T-helper 17 cell (primary cell): ENCODE measurements at regions not wholly inside any gene's neighbourhood (a gene's known extent, or its start where the extent isn't known, plus 50 kb on each side); places are given as distances from the start of the nearest gene placed in this dataset.
A peak's percentile ranks its signal among the peaks of the same experiment; 100 is the strongest.
"Not testable (repeated sequence)": the region's sequence is repeated elsewhere in the genome, so short reads cannot be mapped to it uniquely, and the experiment has no call there.

Experiments used
- ATAC-seq: fragments of 150-1000 bp; cut with Tn5 transposase; 2 replicates; pipeline ENCODE4 v1.10.0; 2021; ENCODE audit warnings: mild to moderate bottlenecking, moderate library complexity
- DNase-seq, 3 donors: peaks; one replicate each; pipeline versions ENCODE4 v3.0.0 to v3.0.0-alpha.2; 2020 to 2021
- H3K9me3 ChIP-seq: one replicate; pipeline ENCODE4 v1.7.0; 2013; ENCODE audit warnings: low read length, mild to moderate bottlenecking; ENCODE audit not compliant: control insufficient read depth, poor library complexity, severe bottlenecking
- H3K27ac Mint-ChIP-seq: one replicate; pipeline ENCODE4 v1.8.0; 2022; ENCODE audit warnings: mild to moderate bottlenecking, moderate library complexity, mixed read lengths
- H3K27me3 Mint-ChIP-seq: one replicate; pipeline ENCODE4 v1.8.0; 2022; ENCODE audit warnings: mixed read lengths
- H3K36me3 Mint-ChIP-seq: one replicate; pipeline ENCODE4 v1.8.0; 2022; ENCODE audit warnings: low read depth, mixed read lengths
- H3K4me1 Mint-ChIP-seq: one replicate; pipeline ENCODE4 v1.8.0; 2022; ENCODE audit warnings: mild to moderate bottlenecking, mixed read lengths
- H3K4me3 Mint-ChIP-seq: one replicate; pipeline ENCODE4 v1.8.0; 2022; ENCODE audit warnings: mild to moderate bottlenecking, moderate library complexity, mixed read lengths

DNA sequence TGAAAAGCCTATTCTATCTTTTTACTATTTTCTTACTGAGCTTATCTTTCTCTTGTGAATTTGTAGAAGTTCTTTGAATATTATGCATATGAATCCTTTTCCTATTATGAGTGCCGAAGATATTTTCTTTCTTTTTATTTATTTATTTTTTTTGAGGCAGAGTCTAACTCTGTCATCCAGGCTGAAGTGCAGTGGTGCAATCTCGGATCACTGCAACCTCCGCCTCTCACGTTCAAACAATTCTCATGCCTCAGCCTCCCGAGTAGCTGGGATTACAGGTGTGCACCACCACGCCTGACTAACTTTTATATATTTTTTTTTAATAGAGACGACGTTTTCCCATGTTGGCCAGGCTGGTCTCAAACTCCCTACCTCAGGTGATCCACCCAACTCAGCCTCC lies 109.8 kb downstream of the RHOU start:
- H3K27me3 Mint-ChIP-seq, result peaks cover 4% of the 10 kb centered on the region
- H3K4me1 Mint-ChIP-seq, result peaks cover 3% of the 10 kb centered on the region
- H3K36me3 Mint-ChIP-seq, result no peaks in the 10 kb centered on the region
- ATAC-seq, result no peak
- H3K4me3 Mint-ChIP-seq, result no peak overlapping the region
- no peak for DNase-seq
- H3K27ac Mint-ChIP-seq, result no peak overlapping the region
- no peaks in the 10 kb centered on the region for H3K9me3 ChIP-seq

DNA sequence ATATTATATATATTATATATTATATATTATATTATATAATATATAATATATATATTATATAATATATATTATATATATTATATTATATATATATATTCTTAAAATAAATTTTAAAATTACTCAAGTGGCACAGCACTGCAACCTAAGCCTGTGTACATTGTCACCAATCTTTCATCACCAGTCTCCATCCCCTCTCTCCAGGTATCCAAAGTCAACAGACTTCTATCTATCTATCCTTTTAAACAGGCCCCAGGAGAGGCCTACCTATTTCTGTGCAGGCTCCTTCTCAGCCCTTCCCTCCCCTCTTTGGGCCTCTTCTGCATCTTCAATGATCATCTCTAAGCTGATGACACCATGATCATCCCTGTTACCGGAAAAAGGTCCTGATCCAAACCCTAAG lies 111.7 kb downstream of the RHOU start:
- Mint-ChIP-seq H3K4me3 (peak overlapping the region; percentile 28), H3K27ac (no peak overlapping the region), H3K36me3 (no peaks in the 10 kb centered on the region), H3K27me3 (peaks cover 12% of the 10 kb centered on the region), H3K4me1 (peaks cover 3% of the 10 kb centered on the region)
- H3K9me3 ChIP-seq, result no peaks in the 10 kb centered on the region
- no peak for DNase-seq
- no peak for ATAC-seq

DNA sequence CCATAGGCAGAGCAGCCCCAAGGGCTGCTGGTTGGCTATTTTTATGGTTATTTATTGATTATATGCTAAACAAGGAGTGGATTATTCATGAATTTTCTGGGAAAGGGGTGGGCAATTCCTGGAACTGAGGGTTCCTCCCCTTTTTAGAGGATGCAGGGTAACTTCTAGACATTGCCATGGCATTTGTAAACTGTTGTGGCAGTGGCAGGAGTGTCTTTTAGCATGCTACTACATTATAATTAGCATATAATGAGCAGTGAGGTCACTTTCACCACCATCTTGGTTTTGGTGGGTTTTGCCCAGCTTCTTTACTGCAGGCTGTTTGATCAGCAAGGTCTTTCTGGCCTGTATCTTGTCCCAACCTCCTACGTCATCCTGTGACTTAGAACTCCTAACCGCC lies 112.2 kb downstream of the RHOU start:
- H3K9me3 ChIP-seq, H3K36me3 Mint-ChIP-seq, H3K27ac Mint-ChIP-seq, DNase-seq, ATAC-seq, H3K4me1 Mint-ChIP-seq, H3K4me3 Mint-ChIP-seq: not testable (repeated sequence)
- peaks cover 12% of the 10 kb centered on the region for H3K27me3 Mint-ChIP-seq

DNA sequence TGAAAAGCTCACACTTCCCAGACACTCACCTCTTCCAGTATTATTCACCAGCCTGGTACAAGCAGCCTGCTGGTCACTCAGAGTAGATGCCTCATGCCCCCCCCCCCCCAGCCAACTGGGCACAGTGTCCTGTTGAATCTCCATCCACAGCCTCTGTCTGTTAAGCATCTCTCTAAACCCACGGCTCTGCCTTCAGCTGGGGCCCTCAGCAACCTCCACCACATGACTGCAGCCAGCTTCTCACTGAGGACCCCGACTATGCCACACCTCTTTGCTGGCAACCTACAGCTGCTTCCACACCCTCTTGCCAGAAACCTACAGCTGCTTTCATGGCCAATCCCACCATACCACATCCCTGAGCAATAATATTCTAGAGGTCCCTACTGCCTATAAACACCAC lies 113.1 kb downstream of the RHOU start:
- H3K4me1 Mint-ChIP-seq, result peaks cover 3% of the 10 kb centered on the region

DNA sequence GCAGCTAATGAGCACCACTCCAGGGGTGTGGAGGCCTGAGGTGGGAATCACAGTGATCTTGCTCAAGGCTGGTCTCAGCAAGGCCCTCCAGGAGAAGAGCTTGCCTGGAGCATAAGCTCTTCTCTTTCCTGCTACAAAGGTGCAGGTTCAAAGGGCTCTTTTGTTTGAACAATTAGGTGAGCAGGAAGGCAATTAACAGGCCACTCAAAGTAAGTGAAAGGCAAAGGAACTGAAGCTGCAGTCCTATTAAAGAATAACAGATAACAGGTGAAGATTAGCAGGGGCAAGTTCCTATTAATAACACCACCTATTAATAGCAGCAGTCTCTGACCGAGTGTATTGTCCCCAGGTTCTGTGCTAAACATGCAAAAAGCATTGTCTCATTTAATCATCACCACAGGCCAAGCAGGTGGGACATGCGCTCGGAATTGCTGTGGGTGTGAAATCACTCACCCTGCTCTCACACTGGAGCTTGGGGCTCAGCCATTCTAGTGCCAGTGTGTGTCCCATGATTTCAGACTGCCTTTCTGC lies 113.8 kb downstream of the RHOU start:
- H3K9me3 ChIP-seq, result no peaks in the 10 kb centered on the region
- ATAC-seq (no peak), DNase-seq (no peak)
- Mint-ChIP-seq H3K27me3 (peaks cover 12% of the 10 kb centered on the region), H3K27ac (peak overlapping the region; percentile 77), H3K36me3 (no peaks in the 10 kb centered on the region), H3K4me3 (no peak overlapping the region), H3K4me1 (peaks cover 3% of the 10 kb centered on the region)

More for the DNA sequence above, 113.1 kb downstream of the RHOU start:
- ATAC-seq (no peak), DNase-seq (no peak)
- H3K27me3 Mint-ChIP-seq, result peaks cover 12% of the 10 kb centered on the region
- H3K4me3 Mint-ChIP-seq, result no peak overlapping the region
- H3K27ac Mint-ChIP-seq, result peak overlapping the region; percentile 77
- no peaks in the 10 kb centered on the region for H3K36me3 Mint-ChIP-seq
- no peaks in the 10 kb centered on the region for H3K9me3 ChIP-seq

DNA sequence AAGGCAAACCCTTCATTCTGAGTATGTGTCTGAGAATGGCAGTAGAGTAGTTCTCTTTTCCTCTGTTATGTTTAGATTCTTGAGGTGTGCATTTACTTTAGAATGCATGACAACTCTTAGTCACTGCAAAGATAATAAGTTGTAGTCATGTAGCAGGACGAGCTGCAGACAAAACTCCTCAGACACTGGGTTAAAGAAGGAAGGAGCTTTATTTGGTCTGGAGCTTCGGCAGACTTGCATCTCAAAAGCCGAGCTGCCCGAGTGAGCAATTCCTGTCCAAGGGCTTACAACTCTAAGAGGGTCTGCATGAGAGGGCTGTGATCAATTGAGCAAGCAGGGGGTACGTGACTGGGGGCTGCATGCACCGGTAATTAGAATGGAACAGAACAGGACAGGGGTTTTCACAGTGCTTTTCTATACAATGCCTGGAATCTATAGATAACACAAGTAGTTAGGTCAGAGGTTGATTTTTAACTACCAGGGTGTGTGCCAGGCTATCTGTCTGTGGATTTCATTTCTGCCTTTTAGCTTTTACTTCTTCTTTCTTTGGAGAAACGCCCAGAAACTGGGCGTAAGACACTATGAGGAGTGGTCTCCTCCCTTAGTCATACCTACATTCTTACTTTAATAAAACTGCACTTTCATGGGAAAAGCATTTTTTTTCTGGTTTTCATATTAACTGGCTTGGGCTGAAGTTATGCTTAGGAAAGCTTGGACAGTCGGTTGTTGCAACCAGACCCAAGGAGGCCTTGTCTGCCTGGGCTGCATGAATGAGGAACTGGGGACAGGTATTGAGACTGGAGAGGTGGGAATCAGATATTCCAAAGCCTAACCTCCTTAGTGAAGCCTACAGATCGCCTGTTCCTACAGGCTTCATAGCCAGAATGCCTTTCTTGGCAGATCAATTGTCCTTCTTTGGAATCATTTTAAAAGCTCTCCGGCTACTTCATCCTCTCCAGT lies 115.1 kb downstream of the RHOU start:
- Mint-ChIP-seq H3K4me3 (no peak overlapping the region), H3K4me1 (peaks cover 3% of the 10 kb centered on the region), H3K36me3 (no peaks in the 10 kb centered on the region), H3K27me3 (peaks cover 12% of the 10 kb centered on the region), H3K27ac (no peak overlapping the region)
- ATAC-seq (no peak), DNase-seq (no peak)
- H3K9me3 ChIP-seq, result no peaks in the 10 kb centered on the region

DNA sequence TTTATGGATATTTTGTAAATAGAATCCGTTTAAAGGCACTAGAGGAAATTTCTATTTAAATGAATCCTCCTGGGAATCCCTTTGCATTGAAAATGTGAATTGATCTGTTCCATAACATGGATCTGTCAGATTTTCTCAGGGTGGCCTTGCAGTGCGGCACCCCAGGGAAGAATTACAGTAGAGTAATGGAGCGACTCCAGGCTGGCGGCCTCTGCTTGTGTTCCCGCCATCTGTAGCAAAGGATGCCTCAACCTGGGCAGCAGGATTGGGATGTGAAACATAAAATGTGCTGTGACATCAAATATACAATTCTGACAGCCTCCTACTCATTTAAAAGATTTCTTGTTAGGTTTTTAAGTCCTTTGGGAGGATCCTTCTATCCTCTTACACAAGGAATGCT lies 115.9 kb downstream of the RHOU start:
- Mint-ChIP-seq H3K27ac (no peak overlapping the region), H3K27me3 (peaks cover 12% of the 10 kb centered on the region), H3K4me1 (peaks cover 3% of the 10 kb centered on the region), H3K4me3 (no peak overlapping the region), H3K36me3 (no peaks in the 10 kb centered on the region)
- H3K9me3 ChIP-seq, result no peaks in the 10 kb centered on the region
- ATAC-seq, result no peak
- no peak for DNase-seq

DNA sequence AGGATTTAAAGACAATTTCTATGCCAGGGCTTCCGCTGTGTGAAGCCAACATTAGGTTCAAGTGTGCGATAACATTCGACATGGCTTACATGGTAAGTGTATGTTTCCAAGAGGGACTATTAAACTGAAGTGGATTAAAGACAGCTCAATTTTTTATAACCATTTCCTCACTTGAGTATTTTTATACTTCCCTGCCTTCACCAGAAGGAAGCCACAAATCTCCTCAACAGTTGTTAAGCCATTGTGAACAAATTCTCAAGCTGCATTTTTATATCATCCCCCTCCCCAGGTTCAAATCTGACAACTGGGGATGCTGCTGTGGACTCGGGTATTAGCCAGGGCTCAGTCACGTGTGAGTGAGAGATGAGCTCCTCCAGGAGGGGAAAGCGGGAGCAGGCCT lies 116.3 kb downstream of the RHOU start:
- no peak overlapping the region for H3K27ac Mint-ChIP-seq
- no peak for DNase-seq
- ATAC-seq, result no peak
- peaks cover 3% of the 10 kb centered on the region for H3K4me1 Mint-ChIP-seq
- no peak overlapping the region for H3K4me3 Mint-ChIP-seq
- H3K9me3 ChIP-seq, result no peaks in the 10 kb centered on the region
- H3K27me3 Mint-ChIP-seq, result peaks cover 12% of the 10 kb centered on the region
- H3K36me3 Mint-ChIP-seq, result no peaks in the 10 kb centered on the region

DNA sequence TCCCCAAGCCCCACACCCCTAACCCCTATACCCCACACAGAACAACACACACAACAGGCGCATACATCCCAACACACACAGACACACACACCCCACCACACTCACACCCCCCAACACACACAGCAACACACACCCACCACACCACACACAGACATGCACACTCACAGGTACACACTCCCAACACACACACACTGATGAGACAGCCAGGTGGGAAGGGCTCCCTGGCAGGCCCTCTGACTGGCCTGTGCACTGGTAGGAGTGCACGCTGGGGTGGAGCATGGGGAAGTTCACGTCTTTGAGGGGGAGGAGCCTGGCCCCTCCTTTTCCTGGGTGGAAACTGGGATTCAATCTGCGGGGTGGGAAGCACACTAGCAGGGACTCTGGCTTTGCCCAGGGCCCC lies 116.7 kb downstream of the RHOU start:
- H3K27me3 Mint-ChIP-seq, result peaks cover 12% of the 10 kb centered on the region
- no peak for DNase-seq
- H3K27ac Mint-ChIP-seq, result no peak overlapping the region
- peaks cover 2% of the 10 kb centered on the region for H3K4me1 Mint-ChIP-seq
- H3K9me3 ChIP-seq, result no peaks in the 10 kb centered on the region
- H3K4me3 Mint-ChIP-seq, result no peak overlapping the region
- ATAC-seq, result no peak
- H3K36me3 Mint-ChIP-seq, result no peaks in the 10 kb centered on the region

DNA sequence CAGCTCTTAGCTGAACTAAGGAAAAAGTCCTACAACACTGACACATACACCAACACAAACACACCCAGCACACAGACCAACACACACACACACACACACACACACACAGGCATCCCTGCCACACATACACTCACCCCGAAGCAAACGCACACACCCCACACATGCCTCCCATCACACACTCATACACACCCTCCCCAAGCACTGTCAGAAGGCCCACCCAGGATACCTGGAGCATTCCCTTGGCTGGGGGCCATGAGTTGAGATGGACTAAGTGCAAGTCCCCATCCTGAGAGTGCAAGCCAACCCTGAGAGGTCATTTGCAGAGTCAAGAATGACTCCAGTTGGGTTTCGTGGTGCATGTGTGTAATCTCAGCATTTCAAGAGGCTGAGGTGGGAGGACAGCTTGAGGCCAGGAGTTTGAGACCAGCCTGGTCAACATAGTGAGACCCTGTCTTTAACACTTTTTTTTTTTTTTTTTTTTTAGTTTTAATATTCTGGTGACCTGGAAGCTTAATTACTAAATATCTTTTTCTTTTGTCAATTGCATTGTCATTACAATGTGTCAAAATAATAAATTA lies 117.3 kb downstream of the RHOU start:
- Mint-ChIP-seq H3K36me3 (no peaks in the 10 kb centered on the region), H3K4me3 (no peak overlapping the region)
- ATAC-seq, result no peak

DNA sequence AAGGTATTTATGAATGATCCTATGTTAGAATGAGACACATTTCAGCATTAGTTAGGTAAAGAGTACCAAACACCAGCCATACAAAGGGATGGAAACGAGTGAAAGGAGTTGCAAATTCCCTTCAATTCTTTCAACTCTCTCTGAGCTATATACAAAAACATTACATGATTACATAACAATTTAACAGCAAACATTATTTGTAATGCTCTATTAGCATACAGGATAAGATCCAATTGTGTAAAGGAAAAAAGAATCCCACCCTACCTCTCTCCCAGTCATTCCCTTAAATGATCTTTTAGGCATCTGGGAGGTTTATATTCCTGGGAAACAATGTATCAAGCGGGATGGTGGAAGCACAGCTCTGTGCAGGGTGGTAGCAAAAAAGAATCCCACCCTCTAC lies 117.9 kb downstream of the RHOU start:
- H3K4me1 Mint-ChIP-seq, result no peaks in the 10 kb centered on the region
- ATAC-seq (no peak), DNase-seq (no peak)
- H3K36me3 Mint-ChIP-seq, result no peaks in the 10 kb centered on the region
- H3K4me3 Mint-ChIP-seq, result no peak overlapping the region
- H3K27me3 Mint-ChIP-seq, result peaks cover 16% of the 10 kb centered on the region
- no peaks in the 10 kb centered on the region for H3K9me3 ChIP-seq
- H3K27ac Mint-ChIP-seq, result no peak overlapping the region

More for the DNA sequence above, 117.3 kb downstream of the RHOU start:
- DNase-seq, result no peak
- no peak overlapping the region for H3K27ac Mint-ChIP-seq
- H3K27me3 Mint-ChIP-seq, result peaks cover 12% of the 10 kb centered on the region
- no peaks in the 10 kb centered on the region for H3K4me1 Mint-ChIP-seq
- H3K9me3 ChIP-seq, result no peaks in the 10 kb centered on the region

DNA sequence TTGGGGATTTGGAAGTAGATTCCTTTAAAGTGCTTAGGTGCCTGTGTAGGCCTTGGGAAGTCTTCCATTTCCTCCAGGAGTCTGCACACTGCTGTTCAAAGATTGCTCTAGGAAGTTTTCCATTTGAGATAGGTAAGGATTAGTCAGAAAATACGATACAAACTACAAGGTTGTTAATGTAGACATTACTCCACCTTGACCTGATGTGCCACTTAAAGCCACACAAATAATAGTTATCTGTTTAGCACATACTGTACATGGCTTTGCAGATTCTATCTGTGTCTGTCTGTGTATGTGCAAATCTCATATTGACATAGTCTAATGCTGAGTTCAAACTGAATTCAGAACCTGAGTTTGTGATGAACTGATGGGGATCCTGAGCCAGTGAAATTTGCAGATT lies 118.4 kb downstream of the RHOU start:
- no peak overlapping the region for H3K27ac Mint-ChIP-seq
- peaks cover 16% of the 10 kb centered on the region for H3K27me3 Mint-ChIP-seq
- DNase-seq (no peak), ATAC-seq (no peak)
- H3K9me3 ChIP-seq, result no peaks in the 10 kb centered on the region
- no peaks in the 10 kb centered on the region for H3K36me3 Mint-ChIP-seq
- H3K4me1 Mint-ChIP-seq, result no peaks in the 10 kb centered on the region
- no peak overlapping the region for H3K4me3 Mint-ChIP-seq

DNA sequence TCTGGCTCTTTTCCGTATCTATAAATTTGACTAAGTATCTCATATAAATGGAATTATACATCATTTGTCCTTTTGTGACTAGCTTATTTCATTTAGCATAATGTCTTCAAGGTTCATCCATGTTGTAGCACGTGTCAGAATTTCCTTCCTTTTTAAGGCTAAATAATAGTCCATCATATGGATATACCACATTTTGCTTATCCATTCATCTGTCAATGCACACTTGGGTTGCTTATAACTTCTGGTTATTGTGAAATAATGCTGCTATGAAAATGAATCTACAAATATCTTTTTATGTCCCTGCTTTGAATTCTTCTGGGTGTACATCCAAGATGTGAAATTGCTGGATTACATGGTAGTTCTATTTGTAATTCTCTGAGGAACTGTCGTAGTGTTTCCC lies 119.6 kb downstream of the RHOU start:
- ATAC-seq, result no peak
- Mint-ChIP-seq H3K4me1 (no peaks in the 10 kb centered on the region), H3K36me3 (no peaks in the 10 kb centered on the region), H3K27me3 (peaks cover 21% of the 10 kb centered on the region), H3K4me3 (no peak overlapping the region), H3K27ac (no peak overlapping the region)
- no peak for DNase-seq
- H3K9me3 ChIP-seq, result no peaks in the 10 kb centered on the region
